ENCODE measurements at regions not wholly inside any gene's neighbourhood (a gene's known extent, or its start where the extent isn't known, plus 50 kb on each side); places are given as distances from the start of the nearest gene placed in this dataset.

DNA sequence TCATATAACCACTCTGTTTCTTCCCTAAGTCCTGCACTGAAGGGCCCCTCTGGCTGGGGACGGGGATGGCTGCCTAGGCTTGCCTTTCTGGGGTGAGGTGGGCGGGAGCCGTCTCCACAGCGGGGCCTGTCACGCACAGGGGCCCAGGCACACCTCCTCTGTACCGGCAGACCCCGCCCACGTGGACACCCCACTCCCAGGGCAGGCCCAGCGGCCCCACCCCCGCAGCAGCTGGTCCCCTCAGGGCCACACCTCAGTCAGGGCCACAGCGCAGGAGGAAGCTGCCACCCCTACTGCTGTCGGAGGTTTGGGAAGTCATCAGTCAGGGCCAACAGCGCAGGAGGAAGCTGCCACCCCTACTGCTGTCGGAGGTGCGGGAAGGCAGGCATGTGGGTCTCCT lies 257.6 kb upstream of the RAB6C start:
- DNase-seq, result no peak

DNA sequence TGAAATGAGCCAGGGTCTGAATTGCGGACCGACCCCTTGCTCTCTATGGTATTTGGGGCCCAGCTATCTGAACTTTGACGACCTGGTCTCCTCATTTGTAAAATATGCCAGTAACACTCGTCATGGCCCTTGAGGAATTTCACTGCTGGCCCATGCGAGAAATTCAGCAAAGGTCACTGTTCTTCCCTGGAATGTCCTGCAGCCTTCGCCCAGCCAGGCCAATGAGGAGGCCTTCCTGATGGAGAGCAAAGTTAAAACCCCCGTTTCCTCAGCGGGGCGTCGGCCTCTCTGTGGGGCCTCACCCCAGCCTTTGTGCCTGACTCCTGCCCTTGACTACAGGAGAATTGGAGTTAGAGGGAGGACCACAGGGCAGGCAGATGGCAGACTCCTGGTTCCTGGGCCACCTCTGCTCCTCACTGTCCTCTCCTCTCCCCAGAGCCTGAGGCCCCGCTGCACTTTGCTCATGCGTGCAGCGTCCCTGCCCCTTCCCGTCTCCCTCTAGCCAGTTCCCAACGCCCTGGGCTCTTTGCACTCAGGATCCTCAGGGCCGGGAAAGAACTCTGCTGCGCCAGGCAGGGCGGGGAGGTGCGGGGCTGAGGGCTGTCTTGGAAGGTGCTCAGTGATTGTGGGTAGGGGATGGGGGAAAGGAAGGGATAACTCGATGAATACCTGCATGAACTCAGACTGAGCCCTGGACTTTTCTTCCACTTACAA lies 257.0 kb upstream of the RAB6C start:
- no peaks in the 10 kb centered on the region for H3K36me3 ChIP-seq
- TF ChIP-seq, protein P1, sequence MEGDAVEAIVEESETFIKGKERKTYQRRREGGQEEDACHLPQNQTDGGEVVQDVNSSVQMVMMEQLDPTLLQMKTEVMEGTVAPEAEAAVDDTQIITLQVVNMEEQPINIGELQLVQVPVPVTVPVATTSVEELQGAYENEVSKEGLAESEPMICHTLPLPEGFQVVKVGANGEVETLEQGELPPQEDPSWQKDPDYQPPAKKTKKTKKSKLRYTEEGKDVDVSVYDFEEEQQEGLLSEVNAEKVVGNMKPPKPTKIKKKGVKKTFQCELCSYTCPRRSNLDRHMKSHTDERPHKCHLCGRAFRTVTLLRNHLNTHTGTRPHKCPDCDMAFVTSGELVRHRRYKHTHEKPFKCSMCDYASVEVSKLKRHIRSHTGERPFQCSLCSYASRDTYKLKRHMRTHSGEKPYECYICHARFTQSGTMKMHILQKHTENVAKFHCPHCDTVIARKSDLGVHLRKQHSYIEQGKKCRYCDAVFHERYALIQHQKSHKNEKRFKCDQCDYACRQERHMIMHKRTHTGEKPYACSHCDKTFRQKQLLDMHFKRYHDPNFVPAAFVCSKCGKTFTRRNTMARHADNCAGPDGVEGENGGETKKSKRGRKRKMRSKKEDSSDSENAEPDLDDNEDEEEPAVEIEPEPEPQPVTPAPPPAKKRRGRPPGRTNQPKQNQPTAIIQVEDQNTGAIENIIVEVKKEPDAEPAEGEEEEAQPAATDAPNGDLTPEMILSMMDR (IDR thresholded peaks at IDR 0.05), result no peak
- no peak for TF ChIP-seq POLR2A (IDR thresholded peaks at IDR 0.05)
- no peak for DNase-seq
- H3K27me3 ChIP-seq, result no peaks in the 10 kb centered on the region
- intact Hi-C loops (cut with DNase I), result no loop called here
- ATAC-seq, result no peak
- no peaks in the 10 kb centered on the region for H3K4me1 ChIP-seq
- no peak overlapping the region for H3K4me3 ChIP-seq
- 38% methylated on average over 11 of the region's 20 CpGs for WGBS (ENCODE audit: insufficient coverage, low coverage, low lambda C conversion rate, missing lambda C conversion rate)
- H3K27ac ChIP-seq, result no peak overlapping the region
- no peaks in the 10 kb centered on the region for H3K9me3 ChIP-seq

More for the DNA sequence above, 257.6 kb upstream of the RAB6C start:
- no peak for TF ChIP-seq POLR2A (IDR thresholded peaks at IDR 0.05)
- TF ChIP-seq, protein P1 (IDR thresholded peaks at IDR 0.05), result no peak
- no peaks in the 10 kb centered on the region for H3K4me1 ChIP-seq
- no peaks in the 10 kb centered on the region for H3K36me3 ChIP-seq
- ATAC-seq, result peak in 1 of 4 donors; percentile 9
- intact Hi-C loops (cut with DNase I), result no loop called here
- H3K4me3 ChIP-seq, result no peak overlapping the region
- H3K9me3 ChIP-seq, result no peaks in the 10 kb centered on the region
- 43% methylated on average over 11 of the region's 15 CpGs for WGBS (ENCODE audit: insufficient coverage, low coverage, low lambda C conversion rate, missing lambda C conversion rate)
- H3K27me3 ChIP-seq, result no peaks in the 10 kb centered on the region
- H3K27ac ChIP-seq, result no peak overlapping the region

DNA sequence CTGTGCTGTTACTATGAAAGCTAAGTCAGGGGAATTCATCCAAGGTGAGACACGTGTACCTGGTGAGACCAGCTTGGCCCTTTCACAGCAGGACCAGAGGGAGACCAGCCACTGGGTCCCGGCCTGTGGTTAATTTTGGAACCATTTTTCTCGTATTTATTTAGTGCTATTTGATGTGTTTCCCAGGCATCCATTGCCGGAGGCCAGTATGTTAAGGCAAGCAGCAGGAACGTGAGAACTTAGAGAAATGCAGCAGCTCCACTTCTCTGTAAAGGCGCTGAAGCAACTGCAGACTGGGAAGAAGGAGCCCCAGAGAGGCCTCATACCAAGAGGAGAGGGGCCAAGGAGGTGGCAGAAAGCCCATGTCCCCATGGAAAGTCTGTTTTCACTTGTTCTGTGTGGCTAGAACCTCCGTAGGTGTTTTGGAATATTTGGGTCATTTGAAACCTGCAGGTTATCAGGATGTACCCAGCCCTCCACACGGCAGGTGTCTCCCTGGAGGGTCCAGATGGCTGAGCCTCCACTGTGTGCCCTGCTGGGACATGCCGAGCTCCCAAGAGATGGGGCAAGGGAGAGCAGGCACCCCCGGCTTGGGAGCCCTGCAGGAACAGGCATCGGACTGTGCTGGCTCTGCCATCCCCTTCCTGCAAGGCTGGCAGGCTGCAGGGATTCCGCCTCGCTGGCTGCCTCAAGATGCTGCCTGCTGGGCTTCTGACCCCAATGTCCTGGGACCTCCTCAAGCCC lies 256.0 kb upstream of the RAB6C start:
- ATAC-seq (no peak), DNase-seq (no peak)
- WGBS (ENCODE audit: insufficient coverage, low coverage, low lambda C conversion rate, missing lambda C conversion rate), result 54% methylated on average over 8 of the region's 13 CpGs
- Histone ChIP-seq H3K9me3 (no peaks in the 10 kb centered on the region), H3K27ac (no peak overlapping the region), H3K27me3 (no peaks in the 10 kb centered on the region), H3K36me3 (no peaks in the 10 kb centered on the region), H3K4me1 (no peaks in the 10 kb centered on the region), H3K4me3 (no peak overlapping the region)
- TF ChIP-seq POLR2A (IDR thresholded peaks at IDR 0.05), result no peak
- TF ChIP-seq, protein P1 (IDR thresholded peaks at IDR 0.05), result no peak
- intact Hi-C loops (cut with DNase I), result no loop called here

DNA sequence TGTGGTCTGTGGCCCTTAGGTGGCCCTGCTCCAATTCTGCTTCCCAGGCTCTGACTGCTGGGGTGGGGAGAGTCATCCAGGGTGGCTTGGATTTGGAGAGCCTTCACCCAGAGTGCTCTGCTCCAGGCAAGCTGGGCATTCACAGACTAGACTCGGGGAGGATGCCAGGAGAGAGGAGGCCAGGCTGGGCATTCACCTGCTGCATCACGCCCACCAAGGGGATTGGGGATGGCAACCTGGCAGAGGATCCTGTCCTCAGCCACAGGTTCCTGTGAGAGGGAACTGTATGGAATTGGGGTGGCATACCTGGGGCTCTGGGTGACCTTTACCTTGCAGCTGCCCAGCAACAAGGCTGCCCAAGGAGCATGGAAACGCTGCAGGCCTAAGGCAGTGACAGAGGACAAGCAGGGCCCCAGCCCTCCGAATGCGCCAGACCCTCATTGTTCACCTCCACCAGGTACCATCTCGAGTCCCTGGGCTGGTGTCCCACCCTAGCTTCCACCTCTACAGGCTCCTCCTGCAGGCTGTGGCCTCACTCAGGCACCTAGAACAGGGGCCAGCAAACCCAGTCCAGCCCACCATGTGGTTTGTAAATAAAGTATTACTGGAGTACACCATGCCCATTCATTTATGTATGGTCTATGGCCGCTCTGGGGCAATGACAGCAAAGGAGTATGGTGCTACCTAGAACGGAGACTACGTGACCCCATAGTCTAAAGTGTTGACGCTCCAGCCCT lies 255.3 kb upstream of the RAB6C start:
- Histone ChIP-seq H3K4me1 (no peaks in the 10 kb centered on the region), H3K4me3 (no peak overlapping the region), H3K36me3 (no peaks in the 10 kb centered on the region), H3K27me3 (no peaks in the 10 kb centered on the region), H3K27ac (no peak overlapping the region), H3K9me3 (no peaks in the 10 kb centered on the region)
- no peak for TF ChIP-seq POLR2A (IDR thresholded peaks at IDR 0.05)
- TF ChIP-seq, protein P1 (IDR thresholded peaks at IDR 0.05), result no peak
- DNase-seq (no peak), ATAC-seq (no peak)
- WGBS (ENCODE audit: insufficient coverage, low coverage, low lambda C conversion rate, missing lambda C conversion rate), result 68% methylated on average over 3 of the region's 10 CpGs
- intact Hi-C loops (cut with DNase I), result no loop called here

All from right lobe of liver (tissue), 6 donors.